Neural progenitor cell (in vitro differentiated cells): ENCODE measurements at regions not wholly inside any gene's neighbourhood (a gene's known extent, or its start where the extent isn't known, plus 50 kb on each side); places are given as distances from the start of the nearest gene placed in this dataset.

Source experiments
- DNase-seq: peaks from one replicate; pipeline ENCODE4 v3.0.0-alpha.2; 2016; ENCODE audit warnings: low spot score
- H2AFZ ChIP-seq: fragments of 200-600 bp; sonication (generic); replicated peaks from 2 replicates; pipeline ENCODE4 v1.6.1; 2016; ENCODE audit warnings: antibody characterized with exemption
- H3F3A ChIP-seq: fragments of 200-600 bp; sonication (generic); 2 replicates; pipeline ENCODE4 v1.6.1; 2016; ENCODE audit warnings: antibody characterized with exemption, low read depth
- H3K27ac ChIP-seq: fragments of 200-600 bp; sonication (generic); 2 replicates; pipeline ENCODE4 v1.5.1; 2016; ENCODE audit warnings: mild to moderate bottlenecking
- H3K27me3 ChIP-seq: fragments of 200-600 bp; sonication (generic); 2 replicates; pipeline ENCODE4 v1.6.1; 2016; ENCODE audit warnings: mild to moderate bottlenecking, moderate library complexity
- H3K36me3 ChIP-seq: fragments of 200-600 bp; sonication (generic); 2 replicates; pipeline ENCODE4 v1.5.1; 2016
- H3K4me1 ChIP-seq: fragments of 200-600 bp; sonication (generic); 2 replicates; pipeline ENCODE4 v1.6.1; 2016; ENCODE audit warnings: mixed run types
- H3K4me2 ChIP-seq: fragments of 200-600 bp; sonication (generic); 2 replicates; pipeline ENCODE4 v1.6.1; 2016
- H3K4me3 ChIP-seq: fragments of 200-600 bp; sonication (generic); 2 replicates; pipeline ENCODE4 v1.5.1; 2016
- H3K79me2 ChIP-seq: fragments of 200-600 bp; sonication (generic); 2 replicates; pipeline ENCODE4 v1.6.1; 2016; ENCODE audit warnings: low read depth
- H3K9ac ChIP-seq: fragments of 200-600 bp; sonication (generic); 2 replicates; pipeline ENCODE4 v1.6.1; 2016
- H3K9me3 ChIP-seq: fragments of 200-600 bp; sonication (generic); 2 replicates; pipeline ENCODE4 v1.5.1; 2016; ENCODE audit warnings: low read depth
- H4K20me1 ChIP-seq: fragments of 200-600 bp; sonication (generic); 2 replicates; pipeline ENCODE4 v1.6.1; 2016; ENCODE audit warnings: low read depth
- H3K27ac Mint-ChIP-seq: 3 replicates; pipeline ENCODE4 v1.8.0; 2021; ENCODE audit warnings: mixed read lengths
- H3K27me3 Mint-ChIP-seq: 2 replicates; pipeline ENCODE4 v1.8.0; 2022; ENCODE audit warnings: low read depth, mild to moderate bottlenecking, inconsistent platforms, moderate library complexity, mixed read lengths; ENCODE audit not compliant: insufficient read depth
- H3K36me3 Mint-ChIP-seq: 3 replicates; pipeline ENCODE4 v1.8.0; 2021; ENCODE audit warnings: mixed read lengths
- H3K4me1 Mint-ChIP-seq: 3 replicates; pipeline ENCODE4 v1.8.0; 2021; ENCODE audit warnings: mixed read lengths
- H3K4me3 Mint-ChIP-seq: 3 replicates; pipeline ENCODE4 v1.8.0; 2021; ENCODE audit warnings: mild to moderate bottlenecking, moderate library complexity, mixed read lengths
- H3K9me3 Mint-ChIP-seq: 3 replicates; pipeline ENCODE4 v1.8.0; 2020; ENCODE audit warnings: mixed read lengths
- CTCF ChIP-seq: fragments of 200-600 bp; sonication (generic); IDR thresholded peaks from 2 replicates; pipeline ENCODE4 v1.5.1; 2017; ENCODE audit warnings: antibody characterized with exemption, mild to moderate bottlenecking
- EZH2 ChIP-seq: fragments of 200-600 bp; sonication (generic); IDR thresholded peaks from 2 replicates; pipeline ENCODE4 v1.6.1; 2017; ENCODE audit warnings: antibody characterized with exemption, mild to moderate bottlenecking, moderate library complexity
- EZH2phosphoT487 ChIP-seq: fragments of 200-600 bp; sonication (generic); IDR thresholded peaks from 2 replicates; pipeline ENCODE4 v1.6.1; 2017; ENCODE audit warnings: antibody characterized with exemption

DNA sequence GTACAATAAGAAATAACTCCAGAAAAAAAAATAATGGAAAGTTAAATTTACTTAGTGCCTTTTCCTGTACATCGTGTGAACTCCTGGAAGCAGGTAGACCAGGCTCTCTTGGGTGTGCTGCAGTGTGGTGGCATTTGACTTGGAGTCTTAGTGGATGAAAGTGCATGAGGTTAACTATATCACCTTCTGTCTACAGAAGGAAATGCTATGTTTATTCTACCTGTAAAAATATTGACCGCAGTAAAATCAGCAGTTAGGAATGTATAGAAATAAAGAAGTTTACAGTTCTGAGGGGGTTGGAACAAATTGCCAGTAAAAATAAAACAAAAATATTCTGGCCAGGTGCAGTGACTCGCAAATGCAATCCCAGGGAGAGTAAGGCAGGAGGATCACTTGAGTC, 722.1 kb downstream of the LIG4 start:
- no peaks in the 10 kb centered on the region for H3K79me2 ChIP-seq
- H3K4me2 ChIP-seq, result no peak overlapping the region
- no peaks in the 10 kb centered on the region for H3K4me1 Mint-ChIP-seq
- no peak overlapping the region for H3K4me3 Mint-ChIP-seq
- no peak overlapping the region for H3K9ac ChIP-seq
- H3K27me3 Mint-ChIP-seq, result peaks cover 2% of the 10 kb centered on the region
- peaks cover 10% of the 10 kb centered on the region for H3K9me3 ChIP-seq
- H3K4me1 ChIP-seq, result no peaks in the 10 kb centered on the region
- H3K27me3 ChIP-seq, result no peaks in the 10 kb centered on the region
- no peak overlapping the region for H2AFZ ChIP-seq
- H3K27ac Mint-ChIP-seq, result no peak overlapping the region
- peaks cover 11% of the 10 kb centered on the region for H3K9me3 Mint-ChIP-seq
- no peaks in the 10 kb centered on the region for H4K20me1 ChIP-seq
- DNase-seq, result no peak
- H3K36me3 Mint-ChIP-seq, result no peaks in the 10 kb centered on the region
- H3K36me3 ChIP-seq, result no peaks in the 10 kb centered on the region
- no peak overlapping the region for H3K4me3 ChIP-seq
- TF ChIP-seq EZH2phosphoT487 (no peak), EZH2 (no peak), CTCF (no peak)
- H3K27ac ChIP-seq, result no peak overlapping the region
- no peaks in the 10 kb centered on the region for H3F3A ChIP-seq

GRCh38 chr13:107482688-107483087, 732.6 kb downstream of the LIG4 start:
- Histone ChIP-seq H3F3A (no peaks in the 10 kb centered on the region), H3K9me3 (no peaks in the 10 kb centered on the region), H3K4me3 (no peak overlapping the region), H3K4me2 (no peak overlapping the region), H4K20me1 (no peaks in the 10 kb centered on the region), H3K9ac (no peak overlapping the region), H3K79me2 (no peaks in the 10 kb centered on the region), H3K4me1 (no peaks in the 10 kb centered on the region), H2AFZ (no peak overlapping the region), H3K27me3 (no peaks in the 10 kb centered on the region), H3K27ac (no peak overlapping the region), H3K36me3 (no peaks in the 10 kb centered on the region)
- H3K36me3 Mint-ChIP-seq, result no peaks in the 10 kb centered on the region
- H3K4me1 Mint-ChIP-seq, result no peaks in the 10 kb centered on the region
- no peak overlapping the region for H3K27ac Mint-ChIP-seq
- H3K4me3 Mint-ChIP-seq, result no peak overlapping the region
- H3K9me3 Mint-ChIP-seq, result peaks cover 2% of the 10 kb centered on the region
- TF ChIP-seq CTCF, result no peak
- no peak for TF ChIP-seq EZH2phosphoT487
- TF ChIP-seq EZH2, result no peak
- no peaks in the 10 kb centered on the region for H3K27me3 Mint-ChIP-seq
- DNase-seq, result no peak

DNA sequence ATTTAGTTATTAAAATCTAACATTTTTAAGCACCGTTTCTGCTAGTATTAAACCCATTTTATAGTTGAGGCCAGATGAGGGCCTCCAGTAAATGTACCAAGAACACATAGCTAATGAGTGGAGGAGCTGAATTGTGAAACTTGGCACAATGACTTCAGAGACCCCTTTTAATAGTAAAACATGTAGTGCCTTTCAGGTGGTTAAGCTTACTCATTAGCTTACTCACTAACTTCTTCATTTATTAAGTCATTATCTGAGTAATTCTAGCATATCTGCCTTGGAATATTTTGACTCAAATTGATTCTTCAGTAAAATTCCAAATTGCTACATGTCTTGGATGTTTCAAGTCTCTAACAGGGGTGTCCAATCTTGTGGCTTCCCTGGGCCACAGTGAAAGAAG, 735.2 kb downstream of the LIG4 start:
- no peaks in the 10 kb centered on the region for H3K36me3 ChIP-seq
- no peaks in the 10 kb centered on the region for H3K79me2 ChIP-seq
- no peak overlapping the region for H3K4me3 ChIP-seq
- H3K27me3 ChIP-seq, result no peaks in the 10 kb centered on the region
- no peak for DNase-seq
- H3K27me3 Mint-ChIP-seq, result no peaks in the 10 kb centered on the region
- no peaks in the 10 kb centered on the region for H3K9me3 Mint-ChIP-seq
- H3K4me3 Mint-ChIP-seq, result no peak overlapping the region
- no peaks in the 10 kb centered on the region for H3K4me1 Mint-ChIP-seq
- no peaks in the 10 kb centered on the region for H3F3A ChIP-seq
- no peaks in the 10 kb centered on the region for H3K9me3 ChIP-seq
- no peaks in the 10 kb centered on the region for H3K36me3 Mint-ChIP-seq
- H3K4me2 ChIP-seq, result no peak overlapping the region
- H2AFZ ChIP-seq, result no peak overlapping the region
- no peaks in the 10 kb centered on the region for H3K4me1 ChIP-seq
- no peak for TF ChIP-seq EZH2
- no peak for TF ChIP-seq EZH2phosphoT487
- no peak for TF ChIP-seq CTCF
- H4K20me1 ChIP-seq, result no peaks in the 10 kb centered on the region
- H3K9ac ChIP-seq, result no peak overlapping the region
- no peak overlapping the region for H3K27ac ChIP-seq
- H3K27ac Mint-ChIP-seq, result no peak overlapping the region
